SU-DHL-6 (cell line): ENCODE measurements at regions not wholly inside any gene's neighbourhood (a gene's known extent, or its start where the extent isn't known, plus 50 kb on each side); places are given as distances from the start of the nearest gene placed in this dataset.

Experiments
- H2AFZ ChIP-seq: fragments of 200-600 bp; sonication (generic); 2 replicates; pipeline ENCODE4 v1.6.1; 2014; ENCODE audit warnings: low read depth, mild to moderate bottlenecking, moderate library complexity, mixed read lengths, antibody characterized with exemption, low read length; ENCODE audit not compliant: severe bottlenecking
- H3F3A ChIP-seq: fragments of 200-600 bp; shearing (Covaris generic); 2 replicates; pipeline ENCODE4 v1.6.0; 2016; ENCODE audit warnings: antibody characterized with exemption, mild to moderate bottlenecking; ENCODE audit not compliant: insufficient read depth
- H3K27ac ChIP-seq: fragments of 200-600 bp; sonication (generic); 2 replicates; pipeline ENCODE4 v1.5.1; 2016; ENCODE audit warnings: low read depth, mild to moderate bottlenecking, low read length, moderate library complexity, mixed read lengths
- H3K27me3 ChIP-seq: fragments of 200-600 bp; sonication (generic), shearing (Covaris generic); 2 replicates; pipeline ENCODE4 v1.6.0; 2014; ENCODE audit warnings: mild to moderate bottlenecking, low read length
- H3K36me3 ChIP-seq: fragments of 200-600 bp; sonication (generic); 2 replicates; pipeline ENCODE4 v1.6.1; 2014; ENCODE audit warnings: mild to moderate bottlenecking, low read length, mixed read lengths
- H3K4me2 ChIP-seq: fragments of 300-600, 200-600 bp; shearing (Covaris generic), sonication (generic); 2 replicates; pipeline ENCODE4 v1.6.0; 2014; ENCODE audit warnings: low read length, low read depth, mild to moderate bottlenecking; ENCODE audit not compliant: poor library complexity, severe bottlenecking
- H3K4me3 ChIP-seq: fragments of 200-600 bp; sonication (generic); 2 replicates; pipeline ENCODE4 v1.5.1; 2014; ENCODE audit warnings: antibody characterized with exemption, low read length, mild to moderate bottlenecking, mixed read lengths; ENCODE audit not compliant: insufficient read depth, poor library complexity, severe bottlenecking
- H3K79me2 ChIP-seq: fragments of 200-600 bp; sonication (generic); 2 replicates; pipeline ENCODE4 v1.6.1; 2014; ENCODE audit warnings: mild to moderate bottlenecking, low read length, moderate library complexity; ENCODE audit not compliant: insufficient read depth
- H3K9ac ChIP-seq: fragments of 200-600 bp; sonication (generic); 2 replicates; pipeline ENCODE4 v1.7.0; 2014; ENCODE audit warnings: mild to moderate bottlenecking, low read length
- H3K9me2 ChIP-seq: fragments of 200-600 bp; sonication (generic); replicated peaks from 2 replicates; pipeline ENCODE4 v1.6.1; 2014; ENCODE audit warnings: low read length; ENCODE audit not compliant: insufficient read depth
- H3K9me3 ChIP-seq: fragments of 200-600 bp; sonication (generic); 2 replicates; pipeline ENCODE4 v1.6.1; 2014; ENCODE audit warnings: low read length, mixed read lengths; ENCODE audit not compliant: insufficient read depth
- H4K20me1 ChIP-seq: fragments of 200-600 bp; sonication (generic); 2 replicates; pipeline ENCODE4 v1.6.1; 2014; ENCODE audit warnings: low read depth, mild to moderate bottlenecking, antibody characterized with exemption, low read length, moderate library complexity, mixed read lengths
- CTCF ChIP-seq: fragments of 200-600 bp; sonication (generic); IDR thresholded peaks from one replicate; pipeline ENCODE4 v1.5.1; 2017; ENCODE audit warnings: antibody characterized with exemption, mild to moderate bottlenecking, low read length, moderate library complexity; ENCODE audit not compliant: insufficient read depth, poor library complexity, severe bottlenecking
- EZH2phosphoT487 ChIP-seq: fragments of 200-600 bp; sonication (generic), shearing (Covaris generic); conservative IDR thresholded peaks from 2 replicates; pipeline ENCODE4 v1.6.1; 2018; ENCODE audit warnings: mild to moderate bottlenecking, antibody characterized with exemption, low read length, moderate library complexity, mixed read lengths

- H3K4me3 ChIP-seq, result no peak overlapping the region
- no peaks in the 10 kb centered on the region for H3F3A ChIP-seq
- H3K27me3 ChIP-seq, result no peaks in the 10 kb centered on the region
- H3K9me3 ChIP-seq, result no peaks in the 10 kb centered on the region
- H3K9ac ChIP-seq, result no peak overlapping the region
- H3K9me2 ChIP-seq, result no peaks in the 10 kb centered on the region
- H3K4me2 ChIP-seq, result no peak overlapping the region
- H2AFZ ChIP-seq, result no peak overlapping the region
- no peak for TF ChIP-seq CTCF
- TF ChIP-seq EZH2phosphoT487, result no peak
- H3K27ac ChIP-seq, result no peak overlapping the region
- H3K79me2 ChIP-seq, result no peaks in the 10 kb centered on the region
- H4K20me1 ChIP-seq, result no peaks in the 10 kb centered on the region
- no peaks in the 10 kb centered on the region for H3K36me3 ChIP-seq
These were observed 280.7 kb downstream of the RPS6KC1 start for GRCh38 chr1:213331631-213332175.

- Histone ChIP-seq H4K20me1 (no peaks in the 10 kb centered on the region), H3K9ac (no peak overlapping the region), H3K9me2 (no peaks in the 10 kb centered on the region), H3K4me3 (no peak overlapping the region), H3K79me2 (no peaks in the 10 kb centered on the region), H3K27me3 (no peaks in the 10 kb centered on the region), H3K36me3 (no peaks in the 10 kb centered on the region), H3K4me2 (no peak overlapping the region), H3F3A (no peaks in the 10 kb centered on the region), H2AFZ (no peak overlapping the region), H3K27ac (no peak overlapping the region), H3K9me3 (no peaks in the 10 kb centered on the region)
- TF ChIP-seq CTCF (no peak), EZH2phosphoT487 (no peak)
These were observed 281.4 kb downstream of the RPS6KC1 start for GRCh38 chr1:213332491-213332890.

- H3K9me3 ChIP-seq, result no peaks in the 10 kb centered on the region
- H3K27ac ChIP-seq, result no peak overlapping the region
- no peaks in the 10 kb centered on the region for H3K9me2 ChIP-seq
- H3K4me3 ChIP-seq, result no peak overlapping the region
- no peak overlapping the region for H2AFZ ChIP-seq
- no peaks in the 10 kb centered on the region for H3K27me3 ChIP-seq
- no peaks in the 10 kb centered on the region for H3K79me2 ChIP-seq
- no peaks in the 10 kb centered on the region for H3F3A ChIP-seq
- no peaks in the 10 kb centered on the region for H4K20me1 ChIP-seq
- H3K36me3 ChIP-seq, result no peaks in the 10 kb centered on the region
- no peak overlapping the region for H3K9ac ChIP-seq
- no peak overlapping the region for H3K4me2 ChIP-seq
- no peak for TF ChIP-seq CTCF
- TF ChIP-seq EZH2phosphoT487, result no peak
These were observed 282.1 kb downstream of the RPS6KC1 start for GRCh38 chr1:213333121-213333520.
